PC-3 (cell line): ENCODE measurements at regions not wholly inside any gene's neighbourhood (a gene's known extent, or its start where the extent isn't known, plus 50 kb on each side); places are given as distances from the start of the nearest gene placed in this dataset.

Experiments
- CTCF ChIP-seq: fragments of 300-600 bp; sonication (generic); conservative IDR thresholded peaks from 2 replicates; pipeline ENCODE4 v1.5.1; 2017; ENCODE audit warnings: antibody characterized with exemption, low read depth, mild to moderate bottlenecking, low read length
- EZH2 ChIP-seq: fragments of 300-600 bp; sonication (generic); IDR thresholded peaks from one replicate; pipeline ENCODE4 v1.6.1; 2017; ENCODE audit warnings: antibody characterized with exemption, mild to moderate bottlenecking, low read length; ENCODE audit not compliant: unreplicated experiment

- TF ChIP-seq CTCF (no peak), EZH2 (no peak)
Observed at GRCh38 chr2:23091019-23091418, 294.0 kb upstream of the KLHL29 start.
